ENCODE measurements at regions not wholly inside any gene's neighbourhood (a gene's known extent, or its start where the extent isn't known, plus 50 kb on each side); places are given as distances from the start of the nearest gene placed in this dataset.

GRCh38 chr2:164102366-164102765 is 366.6 kb upstream of the FIGN start:
- TF ChIP-seq POLR2A (IDR thresholded peaks at IDR 0.05) (no peak), CTCF (IDR thresholded peaks at IDR 0.05) (no peak)

All from lower leg skin (tissue), 3 donors.